HL-60 (cell line): ENCODE measurements at regions not wholly inside any gene's neighbourhood (a gene's known extent, or its start where the extent isn't known, plus 50 kb on each side); places are given as distances from the start of the nearest gene placed in this dataset.

Experiments used
- CTCF ChIP-seq: IDR thresholded peaks from one replicate; pipeline ENCODE4 v1.5.1; 2011; ENCODE audit warnings: low read length, control low read depth, inconsistent platforms; ENCODE audit not compliant: insufficient read depth
- GABPA ChIP-seq: IDR thresholded peaks from 2 replicates; pipeline ENCODE4 v1.6.1; 2012; ENCODE audit warnings: low read depth
- POLR2AphosphoS5 ChIP-seq: IDR thresholded peaks from 2 replicates; pipeline ENCODE4 v1.6.1; 2012; ENCODE audit warnings: low read depth
- REST ChIP-seq: IDR thresholded peaks from 2 replicates; pipeline ENCODE4 v1.6.1; 2012; ENCODE audit warnings: low read depth; ENCODE audit not compliant: insufficient replicate concordance

- TF ChIP-seq CTCF (no peak), POLR2AphosphoS5 (no peak), REST (no peak), GABPA (no peak)
Observed at GRCh38 chr2:38155015-38155414, 79.1 kb upstream of the CYP1B1 start.
